ENCODE measurements at regions not wholly inside any gene's neighbourhood (a gene's known extent, or its start where the extent isn't known, plus 50 kb on each side); places are given as distances from the start of the nearest gene placed in this dataset.

DNA sequence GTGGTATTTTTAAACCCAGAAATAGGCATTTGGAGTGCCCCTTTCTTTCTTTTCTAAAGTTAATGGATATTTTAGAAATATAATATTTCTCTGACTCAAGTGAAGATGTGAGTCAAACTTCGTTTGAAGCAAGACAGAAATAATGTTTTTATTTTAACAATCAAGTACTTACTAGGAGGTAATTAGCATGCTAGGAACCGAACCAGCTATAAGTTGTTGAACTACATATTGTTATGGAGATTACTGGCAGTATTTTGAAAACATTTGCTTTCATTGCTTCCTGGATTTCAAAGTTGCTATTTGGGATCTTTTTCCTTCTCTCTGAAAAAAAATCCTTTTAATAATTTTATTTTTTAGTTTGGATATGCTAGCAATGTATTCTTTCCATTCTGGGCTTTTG, 225.2 kb downstream of the NEDD1 start:
- H3K4me3 ChIP-seq (ENCODE audit: low read depth, low read length): no peak overlapping the region
- H3K36me3 ChIP-seq (ENCODE audit: control insufficient read depth in 2 of 2, insufficient read depth in 1 of 2, low read length in 2 of 2): no peaks in the 10 kb centered on the region
- POLR2A ChIA-PET: no interaction called here
- CTCF ChIA-PET: interaction anchor here (0.7 to 1.1 kb wide), 2 partner anchors 16 to 440 kb away, joined by 3 to 4 read pairs; no protein-coding TSS in a partner anchor
- H3K9me3 ChIP-seq (ENCODE audit: control insufficient read depth, insufficient read depth, low read depth, low read length): no peaks in the 10 kb centered on the region
- H3K4me1 ChIP-seq (ENCODE audit: control insufficient read depth, insufficient read depth, low read length): no peaks in the 10 kb centered on the region
- TF ChIP-seq, protein P1, sequence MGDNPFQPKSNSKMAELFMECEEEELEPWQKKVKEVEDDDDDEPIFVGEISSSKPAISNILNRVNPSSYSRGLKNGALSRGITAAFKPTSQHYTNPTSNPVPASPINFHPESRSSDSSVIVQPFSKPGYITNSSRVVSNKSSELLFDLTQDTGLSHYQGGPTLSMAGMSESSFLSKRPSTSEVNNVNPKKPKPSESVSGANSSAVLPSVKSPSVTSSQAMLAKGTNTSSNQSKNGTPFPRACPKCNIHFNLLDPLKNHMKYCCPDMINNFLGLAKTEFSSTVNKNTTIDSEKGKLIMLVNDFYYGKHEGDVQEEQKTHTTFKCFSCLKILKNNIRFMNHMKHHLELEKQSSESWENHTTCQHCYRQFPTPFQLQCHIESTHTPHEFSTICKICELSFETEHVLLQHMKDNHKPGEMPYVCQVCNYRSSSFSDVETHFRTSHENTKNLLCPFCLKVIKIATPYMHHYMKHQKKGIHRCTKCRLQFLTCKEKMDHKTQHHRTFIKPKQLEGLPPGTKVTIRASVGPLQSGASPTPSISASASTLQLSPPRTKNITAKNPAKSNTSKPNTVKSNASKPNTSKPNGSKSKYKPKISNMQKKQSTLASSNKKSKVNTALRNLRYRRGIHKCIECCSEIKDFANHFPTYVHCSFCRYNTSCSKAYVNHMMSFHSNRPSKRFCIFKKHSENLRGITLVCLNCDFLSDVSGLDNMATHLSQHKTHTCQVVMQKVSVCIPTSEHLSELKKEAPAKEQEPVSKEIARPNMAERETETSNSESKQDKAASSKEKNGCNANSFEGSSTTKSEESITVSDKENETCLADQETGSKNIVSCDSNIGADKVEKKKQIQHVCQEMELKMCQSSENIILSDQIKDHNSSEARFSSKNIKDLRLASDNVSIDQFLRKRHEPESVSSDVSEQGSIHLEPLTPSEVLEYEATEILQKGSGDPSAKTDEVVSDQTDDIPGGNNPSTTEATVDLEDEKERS (tag by site-specific recombination; IDR thresholded peaks at IDR 0.05): no peak
- TF ChIP-seq, protein P2, sequence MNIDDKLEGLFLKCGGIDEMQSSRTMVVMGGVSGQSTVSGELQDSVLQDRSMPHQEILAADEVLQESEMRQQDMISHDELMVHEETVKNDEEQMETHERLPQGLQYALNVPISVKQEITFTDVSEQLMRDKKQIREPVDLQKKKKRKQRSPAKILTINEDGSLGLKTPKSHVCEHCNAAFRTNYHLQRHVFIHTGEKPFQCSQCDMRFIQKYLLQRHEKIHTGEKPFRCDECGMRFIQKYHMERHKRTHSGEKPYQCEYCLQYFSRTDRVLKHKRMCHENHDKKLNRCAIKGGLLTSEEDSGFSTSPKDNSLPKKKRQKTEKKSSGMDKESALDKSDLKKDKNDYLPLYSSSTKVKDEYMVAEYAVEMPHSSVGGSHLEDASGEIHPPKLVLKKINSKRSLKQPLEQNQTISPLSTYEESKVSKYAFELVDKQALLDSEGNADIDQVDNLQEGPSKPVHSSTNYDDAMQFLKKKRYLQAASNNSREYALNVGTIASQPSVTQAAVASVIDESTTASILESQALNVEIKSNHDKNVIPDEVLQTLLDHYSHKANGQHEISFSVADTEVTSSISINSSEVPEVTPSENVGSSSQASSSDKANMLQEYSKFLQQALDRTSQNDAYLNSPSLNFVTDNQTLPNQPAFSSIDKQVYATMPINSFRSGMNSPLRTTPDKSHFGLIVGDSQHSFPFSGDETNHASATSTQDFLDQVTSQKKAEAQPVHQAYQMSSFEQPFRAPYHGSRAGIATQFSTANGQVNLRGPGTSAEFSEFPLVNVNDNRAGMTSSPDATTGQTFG (tag by site-specific recombination; IDR thresholded peaks at IDR 0.05; ENCODE audit: borderline replicate concordance): no peak
- no peak overlapping the region for H3K27ac ChIP-seq (ENCODE audit: extremely low read depth, low read depth, low read length)

DNA sequence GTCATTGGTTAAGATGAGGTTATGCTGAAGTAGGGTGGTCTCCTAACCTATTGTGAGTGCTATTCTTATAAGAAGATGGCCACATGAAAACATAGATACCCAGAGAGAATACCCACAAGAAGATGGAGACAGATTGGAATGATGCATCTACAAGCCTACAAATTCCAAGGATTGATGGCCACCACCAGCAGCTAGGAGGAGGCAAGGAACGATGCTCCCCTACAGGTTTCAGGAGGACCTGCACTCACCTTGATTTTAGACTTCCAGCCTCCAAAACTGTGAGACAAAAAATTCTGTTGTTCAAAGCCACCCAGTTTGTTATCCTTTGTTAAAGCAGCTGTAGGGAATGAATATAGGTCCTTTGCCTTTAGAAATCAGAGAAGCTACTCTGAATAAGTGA, 227.4 kb downstream of the NEDD1 start:
- ChIA-PET POLR2A (no interaction called here), CTCF (interaction anchor here (0.6 kb wide), 1 partner anchor 16 kb away, joined by 3 read pairs; no protein-coding TSS in a partner anchor)
- H3K36me3 ChIP-seq (ENCODE audit: control insufficient read depth in 2 of 2, insufficient read depth in 1 of 2, low read length in 2 of 2): no peaks in the 10 kb centered on the region
- no peak overlapping the region for H3K27ac ChIP-seq (ENCODE audit: extremely low read depth, low read depth, low read length)
- no peak overlapping the region for H3K4me3 ChIP-seq (ENCODE audit: low read depth, low read length)
- TF ChIP-seq, protein P3, sequence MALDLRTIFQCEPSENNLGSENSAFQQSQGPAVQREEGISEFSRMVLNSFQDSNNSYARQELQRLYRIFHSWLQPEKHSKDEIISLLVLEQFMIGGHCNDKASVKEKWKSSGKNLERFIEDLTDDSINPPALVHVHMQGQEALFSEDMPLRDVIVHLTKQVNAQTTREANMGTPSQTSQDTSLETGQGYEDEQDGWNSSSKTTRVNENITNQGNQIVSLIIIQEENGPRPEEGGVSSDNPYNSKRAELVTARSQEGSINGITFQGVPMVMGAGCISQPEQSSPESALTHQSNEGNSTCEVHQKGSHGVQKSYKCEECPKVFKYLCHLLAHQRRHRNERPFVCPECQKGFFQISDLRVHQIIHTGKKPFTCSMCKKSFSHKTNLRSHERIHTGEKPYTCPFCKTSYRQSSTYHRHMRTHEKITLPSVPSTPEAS (tag by site-specific recombination; IDR thresholded peaks at IDR 0.05): no peak
- TF ChIP-seq ZNF791 (tag by site-specific recombination; IDR thresholded peaks at IDR 0.05): no peak
- no peak for TF ChIP-seq ZNF830 (tag by site-specific recombination; IDR thresholded peaks at IDR 0.05; ENCODE audit: low read depth)
- no peak for TF ChIP-seq ZBTB7A (tag by site-specific recombination; IDR thresholded peaks at IDR 0.05; ENCODE audit: low read depth)
- TF ChIP-seq ZXDB (tag by site-specific recombination; IDR thresholded peaks at IDR 0.05): no peak
- no peaks in the 10 kb centered on the region for H3K4me1 ChIP-seq (ENCODE audit: control insufficient read depth, insufficient read depth, low read length)
- no peaks in the 10 kb centered on the region for H3K9me3 ChIP-seq (ENCODE audit: control insufficient read depth, insufficient read depth, low read depth, low read length)

DNA sequence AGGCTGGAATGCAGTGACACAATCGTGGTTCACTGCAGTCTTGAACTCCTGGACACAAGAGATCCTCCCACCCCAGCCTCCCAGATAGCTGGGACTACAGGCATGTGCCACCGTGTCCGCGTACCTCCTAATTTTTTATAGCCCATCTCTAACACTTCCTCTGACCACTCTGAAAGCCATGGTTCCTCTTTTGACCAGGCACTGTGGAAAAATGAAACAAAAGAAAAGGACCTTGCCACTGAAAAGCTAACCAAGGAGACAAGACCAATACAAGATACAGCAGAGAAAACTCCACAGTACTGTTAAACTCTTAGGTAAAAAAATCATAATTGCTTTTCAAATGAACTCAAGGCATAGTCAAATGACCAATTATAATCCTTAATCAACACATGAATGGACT, 233.3 kb downstream of the NEDD1 start:
- ChIA-PET CTCF (interaction anchor here (0.7 to 1.5 kb wide), 3 partner anchors 8 to 154 kb away, joined by 3 to 6 read pairs (median 3); no protein-coding TSS in a partner anchor), POLR2A (interaction anchor here (0.7 kb wide), 1 partner anchor 1803 kb away, joined by 3 read pairs; no protein-coding TSS in a partner anchor)
- H3K36me3 ChIP-seq (ENCODE audit: control insufficient read depth in 2 of 2, insufficient read depth in 1 of 2, low read length in 2 of 2): no peaks in the 10 kb centered on the region
- no peaks in the 10 kb centered on the region for H3K9me3 ChIP-seq (ENCODE audit: control insufficient read depth, insufficient read depth, low read depth, low read length)
- H3K27ac ChIP-seq (ENCODE audit: extremely low read depth, low read depth, low read length): no peak overlapping the region
- TF ChIP-seq ZNF658 (tag by site-specific recombination; IDR thresholded peaks at IDR 0.05) (no peak), ZNF292 (tag by site-specific recombination; IDR thresholded peaks at IDR 0.05; ENCODE audit: borderline replicate concordance, low read depth) (no peak), TCF7L2 (IDR thresholded peaks at IDR 0.05; ENCODE audit: borderline replicate concordance, low read depth, low read length) (no peak)
- H3K4me1 ChIP-seq (ENCODE audit: control insufficient read depth, insufficient read depth, low read length): no peaks in the 10 kb centered on the region
- no peak overlapping the region for H3K4me3 ChIP-seq (ENCODE audit: low read depth, low read length)
